ENCODE measurements at regions not wholly inside any gene's neighbourhood (a gene's known extent, or its start where the extent isn't known, plus 50 kb on each side); places are given as distances from the start of the nearest gene placed in this dataset.

DNA sequence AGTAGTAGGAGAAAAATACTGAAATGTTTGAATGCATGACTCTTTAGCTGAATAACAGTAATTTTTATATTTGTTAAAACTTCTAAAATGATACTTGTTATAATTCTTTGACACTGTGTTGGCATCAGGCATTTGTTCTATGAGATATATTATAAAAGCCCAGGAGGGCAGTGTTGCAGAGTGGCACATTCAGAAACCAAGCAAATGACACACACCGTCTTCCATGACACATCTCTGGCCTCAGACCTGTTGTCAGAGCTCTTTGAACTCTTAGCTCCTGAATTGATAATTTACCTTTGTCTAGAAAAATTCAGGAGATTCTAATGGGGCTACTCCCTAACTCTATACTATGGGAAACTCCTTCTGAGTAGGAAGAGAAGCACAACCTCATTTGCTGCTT, 62.4 kb upstream of the MDFIC start:
- H3K27me3 ChIP-seq, result no peaks in the 10 kb centered on the region
- no peak overlapping the region for H3K27ac ChIP-seq
- no peaks in the 10 kb centered on the region for H3K9me3 ChIP-seq
- no peaks in the 10 kb centered on the region for H3K36me3 ChIP-seq
- H3K4me3 ChIP-seq (replicated peaks in 1 of 3), result no peak overlapping the region
- DNase-seq, result no peak
- TF ChIP-seq, protein P1, sequence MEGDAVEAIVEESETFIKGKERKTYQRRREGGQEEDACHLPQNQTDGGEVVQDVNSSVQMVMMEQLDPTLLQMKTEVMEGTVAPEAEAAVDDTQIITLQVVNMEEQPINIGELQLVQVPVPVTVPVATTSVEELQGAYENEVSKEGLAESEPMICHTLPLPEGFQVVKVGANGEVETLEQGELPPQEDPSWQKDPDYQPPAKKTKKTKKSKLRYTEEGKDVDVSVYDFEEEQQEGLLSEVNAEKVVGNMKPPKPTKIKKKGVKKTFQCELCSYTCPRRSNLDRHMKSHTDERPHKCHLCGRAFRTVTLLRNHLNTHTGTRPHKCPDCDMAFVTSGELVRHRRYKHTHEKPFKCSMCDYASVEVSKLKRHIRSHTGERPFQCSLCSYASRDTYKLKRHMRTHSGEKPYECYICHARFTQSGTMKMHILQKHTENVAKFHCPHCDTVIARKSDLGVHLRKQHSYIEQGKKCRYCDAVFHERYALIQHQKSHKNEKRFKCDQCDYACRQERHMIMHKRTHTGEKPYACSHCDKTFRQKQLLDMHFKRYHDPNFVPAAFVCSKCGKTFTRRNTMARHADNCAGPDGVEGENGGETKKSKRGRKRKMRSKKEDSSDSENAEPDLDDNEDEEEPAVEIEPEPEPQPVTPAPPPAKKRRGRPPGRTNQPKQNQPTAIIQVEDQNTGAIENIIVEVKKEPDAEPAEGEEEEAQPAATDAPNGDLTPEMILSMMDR (IDR thresholded peaks at IDR 0.05), result no peak
- TF ChIP-seq POLR2A (IDR thresholded peaks at IDR 0.05), result no peak
- WGBS, 2 donors, result 97 to 100% methylated on average over 1 of the region's 1 CpG
- intact Hi-C loops (cut with DNase I), result no loop called here
- H3K4me1 ChIP-seq, result no peaks in the 10 kb centered on the region

DNA sequence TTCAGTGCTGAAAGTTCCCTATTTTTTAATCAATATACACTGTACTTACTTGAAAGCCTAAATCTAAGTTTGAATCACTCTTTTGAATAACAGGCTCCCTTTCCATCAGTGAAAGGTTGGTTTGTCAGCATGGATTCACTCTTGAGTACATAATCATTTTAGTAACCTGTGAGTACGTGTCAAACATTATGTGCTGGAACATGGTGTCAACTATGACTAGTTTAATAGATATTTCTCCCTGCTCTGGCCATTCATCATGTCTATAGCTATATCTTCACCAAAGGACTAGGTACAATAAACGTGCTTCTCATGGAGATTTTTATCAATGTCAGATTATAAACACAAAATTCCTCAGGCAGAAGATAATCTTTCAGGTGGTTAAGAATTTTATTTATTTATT, 61.7 kb upstream of the MDFIC start:
- H3K4me3 ChIP-seq (replicated peaks in 1 of 3), result no peak overlapping the region
- WGBS, 2 donors, result 87 to 90% methylated on average over 2 of the region's 2 CpGs
- H3K36me3 ChIP-seq, result no peaks in the 10 kb centered on the region
- TF ChIP-seq, protein P1 (IDR thresholded peaks at IDR 0.05), result no peak
- no peak for TF ChIP-seq POLR2A (IDR thresholded peaks at IDR 0.05)
- intact Hi-C loops (cut with DNase I), result no loop called here
- no peaks in the 10 kb centered on the region for H3K4me1 ChIP-seq
- H3K27me3 ChIP-seq, result no peaks in the 10 kb centered on the region
- DNase-seq, result no peak
- no peaks in the 10 kb centered on the region for H3K9me3 ChIP-seq
- H3K27ac ChIP-seq, result no peak overlapping the region

DNA sequence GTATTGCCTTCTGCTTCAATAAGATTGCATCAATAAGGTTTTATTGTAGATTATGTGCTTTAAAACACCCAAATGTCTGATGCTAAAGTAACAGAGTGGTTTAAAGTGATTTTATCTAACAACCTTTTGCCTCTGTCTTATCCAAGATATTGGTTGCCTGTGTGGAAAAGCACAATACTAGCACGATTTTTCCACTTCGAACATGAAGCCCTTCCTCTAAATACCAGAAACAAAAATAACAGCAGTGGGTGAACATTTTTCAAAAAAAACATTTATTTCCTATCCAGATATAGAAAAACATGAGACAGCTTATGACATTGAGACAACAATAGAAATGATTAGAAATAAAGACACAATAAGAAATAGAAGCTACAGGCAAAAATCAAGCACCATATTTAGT, 59.5 kb upstream of the MDFIC start:
- intact Hi-C loops (cut with DNase I), result no loop called here
- TF ChIP-seq POLR2A (IDR thresholded peaks at IDR 0.05), result no peak
- TF ChIP-seq, protein P1 (IDR thresholded peaks at IDR 0.05), result no peak
- Histone ChIP-seq H3K4me3 (replicated peaks in 1 of 3) (no peak overlapping the region), H3K27ac (no peak overlapping the region), H3K9me3 (no peaks in the 10 kb centered on the region), H3K27me3 (no peaks in the 10 kb centered on the region), H3K36me3 (no peaks in the 10 kb centered on the region), H3K4me1 (no peaks in the 10 kb centered on the region)
- DNase-seq, result no peak
- WGBS, 2 donors, result 77 to 82% methylated on average over 2 of the region's 2 CpGs

DNA sequence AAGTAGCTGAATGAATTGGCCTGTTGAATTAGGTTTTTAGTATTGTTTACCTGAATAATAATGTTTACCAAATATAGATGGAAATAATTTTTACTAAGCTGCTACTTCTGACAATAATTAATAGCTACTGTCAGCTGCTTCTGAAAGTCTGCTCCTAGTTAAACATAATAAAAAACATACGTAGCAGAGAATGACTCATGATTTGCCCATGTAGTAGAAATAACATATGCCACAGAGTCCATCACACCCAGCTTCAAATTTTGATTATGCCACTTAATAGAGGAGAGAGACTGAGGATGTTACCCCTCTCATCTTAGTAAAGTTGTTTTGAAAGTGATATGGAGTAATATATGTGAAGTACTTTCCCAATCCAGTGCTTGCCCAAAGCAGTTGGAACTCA, 57.6 kb upstream of the MDFIC start:
- Histone ChIP-seq H3K4me3 (replicated peaks in 1 of 3) (no peak overlapping the region), H3K27me3 (no peaks in the 10 kb centered on the region), H3K36me3 (no peaks in the 10 kb centered on the region), H3K9me3 (no peaks in the 10 kb centered on the region), H3K4me1 (no peaks in the 10 kb centered on the region), H3K27ac (no peak overlapping the region)
- intact Hi-C loops (cut with DNase I), result no loop called here
- DNase-seq, result no peak
- TF ChIP-seq POLR2A (IDR thresholded peaks at IDR 0.05), result no peak
- TF ChIP-seq, protein P1 (IDR thresholded peaks at IDR 0.05), result no peak
- 87 to 94% methylated on average over 1 of the region's 1 CpG for WGBS, 2 donors

DNA sequence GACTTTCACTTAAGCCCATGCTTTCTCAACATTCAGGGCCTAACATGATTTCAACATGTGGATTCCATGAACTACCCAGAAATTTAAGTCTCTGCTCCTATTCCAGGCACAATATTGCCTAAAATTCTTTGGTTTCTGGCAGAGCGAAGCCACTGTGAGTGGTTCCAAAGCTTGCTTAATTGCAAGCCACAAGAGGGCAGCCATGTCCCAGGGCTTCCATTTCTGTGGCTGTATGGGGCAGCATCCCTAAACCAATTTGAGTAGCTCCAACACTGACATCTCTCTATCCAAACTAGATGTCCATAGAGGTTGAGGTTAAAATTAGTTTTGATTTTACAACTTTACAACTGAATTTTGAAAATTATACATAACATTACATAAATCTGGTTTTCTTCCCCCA, 56.3 kb upstream of the MDFIC start:
- no peak overlapping the region for H3K27ac ChIP-seq
- 88 to 97% methylated on average over 1 of the region's 1 CpG for WGBS, 2 donors
- no peaks in the 10 kb centered on the region for H3K27me3 ChIP-seq
- TF ChIP-seq, protein P1 (IDR thresholded peaks at IDR 0.05), result peak; percentile 41 to 69 (median 60)
- no peak for TF ChIP-seq POLR2A (IDR thresholded peaks at IDR 0.05)
- H3K4me1 ChIP-seq, result no peaks in the 10 kb centered on the region
- H3K36me3 ChIP-seq, result no peaks in the 10 kb centered on the region
- peak; percentile 43 to 55 for DNase-seq
- intact Hi-C loops (cut with DNase I), result no loop called here
- H3K4me3 ChIP-seq (replicated peaks in 1 of 3), result no peak overlapping the region
- no peaks in the 10 kb centered on the region for H3K9me3 ChIP-seq
